ENCODE measurements at regions not wholly inside any gene's neighbourhood (a gene's known extent, or its start where the extent isn't known, plus 50 kb on each side); places are given as distances from the start of the nearest gene placed in this dataset.

GRCh38 chr2:120785228-120785966 is 49.7 kb downstream of the GLI2 start:
- Mint-ChIP-seq H3K27me3 (no peaks in the 10 kb centered on the region), H3K9me3 (no peaks in the 10 kb centered on the region), H3K4me3 (no peak overlapping the region), H3K36me3 (ENCODE audit: low read depth) (no peaks in the 10 kb centered on the region), H3K4me1 (ENCODE audit: low read depth) (peaks cover 8% of the 10 kb centered on the region), H3K27ac (no peak overlapping the region)

- H3K27me3 Mint-ChIP-seq = no peaks in the 10 kb centered on the region
- no peaks in the 10 kb centered on the region for H3K9me3 Mint-ChIP-seq
- H3K36me3 Mint-ChIP-seq (ENCODE audit: low read depth) = no peaks in the 10 kb centered on the region
- no peak overlapping the region for H3K27ac Mint-ChIP-seq
- H3K4me1 Mint-ChIP-seq (ENCODE audit: low read depth) = peaks cover 8% of the 10 kb centered on the region
- no peak overlapping the region for H3K4me3 Mint-ChIP-seq
Observed at GRCh38 chr2:120786038-120786960, 50.6 kb downstream of the GLI2 start.

GRCh38 chr2:120787111-120787821 is 51.6 kb downstream of the GLI2 start:
- Mint-ChIP-seq H3K4me3 (no peak overlapping the region), H3K27me3 (no peaks in the 10 kb centered on the region), H3K9me3 (no peaks in the 10 kb centered on the region), H3K4me1 (ENCODE audit: low read depth) (peaks cover 8% of the 10 kb centered on the region), H3K27ac (no peak overlapping the region), H3K36me3 (ENCODE audit: low read depth) (no peaks in the 10 kb centered on the region)

GRCh38 chr2:120787822-120788700 is 52.4 kb downstream of the GLI2 start:
- H3K27me3 Mint-ChIP-seq = no peaks in the 10 kb centered on the region
- no peak overlapping the region for H3K27ac Mint-ChIP-seq
- H3K9me3 Mint-ChIP-seq = no peaks in the 10 kb centered on the region
- H3K4me1 Mint-ChIP-seq (ENCODE audit: low read depth) = peaks cover 7% of the 10 kb centered on the region
- H3K36me3 Mint-ChIP-seq (ENCODE audit: low read depth) = no peaks in the 10 kb centered on the region
- H3K4me3 Mint-ChIP-seq = no peak overlapping the region

- Mint-ChIP-seq H3K4me3 (no peak overlapping the region), H3K27me3 (no peaks in the 10 kb centered on the region), H3K36me3 (ENCODE audit: low read depth) (no peaks in the 10 kb centered on the region), H3K27ac (no peak overlapping the region), H3K9me3 (no peaks in the 10 kb centered on the region), H3K4me1 (ENCODE audit: low read depth) (no peaks in the 10 kb centered on the region)
Observed at GRCh38 chr2:120791243-120791961, 55.7 kb downstream of the GLI2 start.

- Mint-ChIP-seq H3K4me1 (ENCODE audit: low read depth) (no peaks in the 10 kb centered on the region), H3K4me3 (no peak overlapping the region), H3K27me3 (no peaks in the 10 kb centered on the region), H3K36me3 (ENCODE audit: low read depth) (no peaks in the 10 kb centered on the region), H3K27ac (no peak overlapping the region), H3K9me3 (no peaks in the 10 kb centered on the region)
Observed at GRCh38 chr2:120791962-120792297, 56.3 kb downstream of the GLI2 start.

GRCh38 chr2:120793682-120794403 is 58.2 kb downstream of the GLI2 start:
- no peaks in the 10 kb centered on the region for H3K9me3 Mint-ChIP-seq
- no peak overlapping the region for H3K27ac Mint-ChIP-seq
- no peaks in the 10 kb centered on the region for H3K36me3 Mint-ChIP-seq (ENCODE audit: low read depth)
- no peak overlapping the region for H3K4me3 Mint-ChIP-seq
- H3K4me1 Mint-ChIP-seq (ENCODE audit: low read depth) = no peaks in the 10 kb centered on the region
- no peaks in the 10 kb centered on the region for H3K27me3 Mint-ChIP-seq

GRCh38 chr2:120794716-120795115 is 59.0 kb downstream of the GLI2 start:
- no peaks in the 10 kb centered on the region for H3K4me1 Mint-ChIP-seq (ENCODE audit: low read depth)
- no peaks in the 10 kb centered on the region for H3K9me3 Mint-ChIP-seq
- no peaks in the 10 kb centered on the region for H3K27me3 Mint-ChIP-seq
- H3K4me3 Mint-ChIP-seq = no peak overlapping the region
- no peaks in the 10 kb centered on the region for H3K36me3 Mint-ChIP-seq (ENCODE audit: low read depth)
- no peak overlapping the region for H3K27ac Mint-ChIP-seq

- H3K27ac Mint-ChIP-seq = no peak overlapping the region
- no peaks in the 10 kb centered on the region for H3K4me1 Mint-ChIP-seq (ENCODE audit: low read depth)
- no peaks in the 10 kb centered on the region for H3K36me3 Mint-ChIP-seq (ENCODE audit: low read depth)
- H3K9me3 Mint-ChIP-seq = no peaks in the 10 kb centered on the region
- H3K4me3 Mint-ChIP-seq = no peak overlapping the region
- H3K27me3 Mint-ChIP-seq = no peaks in the 10 kb centered on the region
Observed at GRCh38 chr2:120796094-120796493, 60.4 kb downstream of the GLI2 start.

- H3K27me3 Mint-ChIP-seq = no peaks in the 10 kb centered on the region
- no peaks in the 10 kb centered on the region for H3K36me3 Mint-ChIP-seq (ENCODE audit: low read depth)
- H3K27ac Mint-ChIP-seq = no peak overlapping the region
- H3K4me3 Mint-ChIP-seq = no peak overlapping the region
- H3K4me1 Mint-ChIP-seq (ENCODE audit: low read depth) = no peaks in the 10 kb centered on the region
- H3K9me3 Mint-ChIP-seq = no peaks in the 10 kb centered on the region
Observed at GRCh38 chr2:120797421-120798221, 62.0 kb downstream of the GLI2 start.

GRCh38 chr2:120798567-120799247 is 63.0 kb downstream of the GLI2 start:
- no peaks in the 10 kb centered on the region for H3K27me3 Mint-ChIP-seq
- H3K9me3 Mint-ChIP-seq = no peaks in the 10 kb centered on the region
- no peak overlapping the region for H3K27ac Mint-ChIP-seq
- no peaks in the 10 kb centered on the region for H3K4me1 Mint-ChIP-seq (ENCODE audit: low read depth)
- H3K4me3 Mint-ChIP-seq = no peak overlapping the region
- no peaks in the 10 kb centered on the region for H3K36me3 Mint-ChIP-seq (ENCODE audit: low read depth)

- no peaks in the 10 kb centered on the region for H3K9me3 Mint-ChIP-seq
- no peaks in the 10 kb centered on the region for H3K36me3 Mint-ChIP-seq (ENCODE audit: low read depth)
- no peak overlapping the region for H3K27ac Mint-ChIP-seq
- H3K4me3 Mint-ChIP-seq = no peak overlapping the region
- no peaks in the 10 kb centered on the region for H3K27me3 Mint-ChIP-seq
- H3K4me1 Mint-ChIP-seq (ENCODE audit: low read depth) = no peaks in the 10 kb centered on the region
Observed at GRCh38 chr2:120802158-120802557, 66.5 kb downstream of the GLI2 start.

Measured in stimulated activated naive CD8-positive, alpha-beta T cell treated with anti-CD3 and anti-CD28 coated beads, Interleukin-15, Interleukin-2, amounts not matched to agents 100 ng/mL and 50 ng/mL, for 24 hours (primary cell).